ENCODE measurements at regions not wholly inside any gene's neighbourhood (a gene's known extent, or its start where the extent isn't known, plus 50 kb on each side); places are given as distances from the start of the nearest gene placed in this dataset.

DNA sequence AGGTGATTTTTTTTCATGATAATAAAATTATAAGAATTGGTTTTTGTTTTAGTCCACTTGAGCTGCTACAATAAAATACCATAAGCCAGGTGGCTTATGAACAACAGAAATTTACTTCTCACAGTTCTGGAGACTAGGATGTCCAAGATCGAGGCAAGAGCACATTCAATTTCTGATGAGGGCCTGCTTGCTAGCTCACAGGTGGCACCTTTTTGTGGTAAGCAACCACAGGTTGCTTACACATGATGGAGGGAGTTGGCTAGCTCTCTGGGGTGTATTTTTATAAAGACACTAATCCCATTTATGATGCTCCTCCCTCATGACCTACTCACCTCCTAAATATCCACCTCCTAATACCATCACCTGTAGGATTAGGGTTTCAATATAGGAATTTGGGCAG lies 1248.5 kb upstream of the TENM3 start:
- TF ChIP-seq CTCF (IDR thresholded peaks at IDR 0.05; ENCODE audit: control extremely low read depth, extremely low read depth), result no peak
- no peak for ATAC-seq (ENCODE audit: insufficient read depth, low FRiP score)
- no peak for DNase-seq
- Histone ChIP-seq H3K27ac (ENCODE audit: low read depth in 1 of 2, low read length in 1 of 2) (no peak overlapping the region), H3K4me3 (no peak overlapping the region), H3K4me1 (ENCODE audit: control insufficient read depth in 5 of 5, insufficient read depth in 5 of 5, low read length in 5 of 5) (peaks cover 0 to 4% (median 0%) of the 10 kb centered on the region in 5 donors), H3K36me3 (ENCODE audit: control insufficient read depth in 4 of 4, insufficient read depth in 4 of 4, low read length in 4 of 4) (no peaks in the 10 kb centered on the region), H3K9ac (ENCODE audit: insufficient read depth in 1 of 2, low read length in 2 of 2) (no peak overlapping the region), H3K9me3 (ENCODE audit: control insufficient read depth in 4 of 4, insufficient read depth in 3 of 4, low read length in 3 of 4) (no peaks in the 10 kb centered on the region), H3K27me3 (ENCODE audit: control insufficient read depth in 3 of 3, insufficient read depth in 3 of 3, low read length in 2 of 3) (no peaks in the 10 kb centered on the region)
- WGBS, 2 donors, result 89 to 95% methylated on average over 1 of the region's 1 CpG

- TF ChIP-seq CTCF (IDR thresholded peaks at IDR 0.05; ENCODE audit: control extremely low read depth, extremely low read depth), result no peak
- Histone ChIP-seq H3K4me1 (ENCODE audit: control insufficient read depth in 5 of 5, insufficient read depth in 5 of 5, low read length in 5 of 5) (peaks cover 0 to 4% (median 0%) of the 10 kb centered on the region in 5 donors), H3K4me3 (no peak overlapping the region), H3K9ac (ENCODE audit: insufficient read depth in 1 of 2, low read length in 2 of 2) (no peak overlapping the region), H3K27ac (ENCODE audit: low read depth in 1 of 2, low read length in 1 of 2) (no peak overlapping the region), H3K9me3 (ENCODE audit: control insufficient read depth in 4 of 4, insufficient read depth in 3 of 4, low read length in 3 of 4) (no peaks in the 10 kb centered on the region), H3K27me3 (ENCODE audit: control insufficient read depth in 3 of 3, insufficient read depth in 3 of 3, low read length in 2 of 3) (no peaks in the 10 kb centered on the region), H3K36me3 (ENCODE audit: control insufficient read depth in 4 of 4, insufficient read depth in 4 of 4, low read length in 4 of 4) (no peaks in the 10 kb centered on the region)
- ATAC-seq (ENCODE audit: insufficient read depth, low FRiP score), result no peak
- DNase-seq, result peak in 2 of 3 donors; percentile 22 to 46
- 13 to 38% methylated on average over 2 of the region's 2 CpGs for WGBS, 2 donors
These were observed 1244.0 kb upstream of the TENM3 start for GRCh38 chr4:180999217-180999616.

- DNase-seq (no peak), ATAC-seq (ENCODE audit: insufficient read depth, low FRiP score) (no peak)
- H3K4me1 ChIP-seq (ENCODE audit: control insufficient read depth in 5 of 5, insufficient read depth in 5 of 5, low read length in 5 of 5), result peaks cover 0 to 18% (median 0%) of the 10 kb centered on the region in 5 donors
- TF ChIP-seq CTCF (IDR thresholded peaks at IDR 0.05; ENCODE audit: control extremely low read depth, extremely low read depth), result no peak
- no peaks in the 10 kb centered on the region for H3K27me3 ChIP-seq (ENCODE audit: control insufficient read depth in 3 of 3, insufficient read depth in 3 of 3, low read length in 2 of 3)
- 91 to 93% methylated on average over 4 of the region's 4 CpGs for WGBS, 2 donors
- H3K9me3 ChIP-seq (ENCODE audit: control insufficient read depth in 4 of 4, insufficient read depth in 3 of 4, low read length in 3 of 4), result no peaks in the 10 kb centered on the region
- H3K36me3 ChIP-seq (ENCODE audit: control insufficient read depth in 4 of 4, insufficient read depth in 4 of 4, low read length in 4 of 4), result no peaks in the 10 kb centered on the region
- H3K4me3 ChIP-seq, result no peak overlapping the region
- no peak overlapping the region for H3K27ac ChIP-seq (ENCODE audit: low read depth in 1 of 2, low read length in 1 of 2)
- H3K9ac ChIP-seq (ENCODE audit: insufficient read depth in 1 of 2, low read length in 2 of 2), result no peak overlapping the region
These were observed 1239.1 kb upstream of the TENM3 start for GRCh38 chr4:181004056-181004455.
